Activated naive CD4-positive, alpha-beta T cell treated with Interleukin-2 at 50 U/mL for 16 hours (primary cell): ENCODE measurements at regions not wholly inside any gene's neighbourhood (a gene's known extent, or its start where the extent isn't known, plus 50 kb on each side); places are given as distances from the start of the nearest gene placed in this dataset.
"Not testable (repeated sequence)": the region's sequence is repeated elsewhere in the genome, so short reads cannot be mapped to it uniquely, and the experiment has no call there.

Source experiments
- DNase-seq: peaks from one replicate; pipeline ENCODE4 v3.0.0-alpha.2; 2020

DNA sequence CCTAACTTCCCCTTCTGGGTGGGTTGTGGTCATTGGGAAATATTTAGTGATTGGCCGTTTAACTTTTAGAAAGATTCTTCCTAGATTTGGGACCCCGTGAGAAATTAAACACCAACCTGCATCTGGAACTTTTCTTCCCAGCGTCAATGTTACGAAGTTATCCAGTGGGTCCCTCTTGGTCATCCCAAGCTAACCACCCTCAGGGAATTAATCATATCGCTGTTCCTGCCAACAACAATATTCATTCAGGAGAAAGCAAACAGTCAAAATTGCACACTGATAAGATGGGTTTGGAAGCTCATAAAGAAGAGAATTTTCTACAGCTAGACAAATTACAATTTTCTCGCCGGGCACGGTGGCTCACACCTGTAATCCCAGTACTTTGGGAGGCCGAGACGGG lies 121.2 kb upstream of the STX18 start:
- DNase-seq = no peak

DNA sequence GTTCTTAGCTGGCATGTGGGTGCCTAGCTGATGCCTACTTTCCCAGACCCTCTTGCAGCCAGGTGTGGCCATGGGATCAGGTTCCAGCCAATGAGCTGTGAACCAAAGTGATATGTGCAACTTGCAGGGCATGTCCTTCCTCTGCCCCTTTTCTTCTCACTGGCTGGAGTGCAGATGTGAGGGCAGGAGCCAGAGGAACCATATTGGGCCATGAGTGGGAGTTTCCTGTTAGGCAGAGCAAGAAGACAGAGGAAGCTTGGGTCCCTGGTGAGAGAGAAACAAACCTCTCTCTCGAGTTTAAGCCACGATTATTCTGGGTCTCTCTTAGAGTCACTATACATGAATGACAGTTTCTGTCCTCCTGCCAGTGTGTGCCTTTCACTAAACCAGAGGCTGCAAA lies 120.4 kb upstream of the STX18 start:
- no peak for DNase-seq

DNA sequence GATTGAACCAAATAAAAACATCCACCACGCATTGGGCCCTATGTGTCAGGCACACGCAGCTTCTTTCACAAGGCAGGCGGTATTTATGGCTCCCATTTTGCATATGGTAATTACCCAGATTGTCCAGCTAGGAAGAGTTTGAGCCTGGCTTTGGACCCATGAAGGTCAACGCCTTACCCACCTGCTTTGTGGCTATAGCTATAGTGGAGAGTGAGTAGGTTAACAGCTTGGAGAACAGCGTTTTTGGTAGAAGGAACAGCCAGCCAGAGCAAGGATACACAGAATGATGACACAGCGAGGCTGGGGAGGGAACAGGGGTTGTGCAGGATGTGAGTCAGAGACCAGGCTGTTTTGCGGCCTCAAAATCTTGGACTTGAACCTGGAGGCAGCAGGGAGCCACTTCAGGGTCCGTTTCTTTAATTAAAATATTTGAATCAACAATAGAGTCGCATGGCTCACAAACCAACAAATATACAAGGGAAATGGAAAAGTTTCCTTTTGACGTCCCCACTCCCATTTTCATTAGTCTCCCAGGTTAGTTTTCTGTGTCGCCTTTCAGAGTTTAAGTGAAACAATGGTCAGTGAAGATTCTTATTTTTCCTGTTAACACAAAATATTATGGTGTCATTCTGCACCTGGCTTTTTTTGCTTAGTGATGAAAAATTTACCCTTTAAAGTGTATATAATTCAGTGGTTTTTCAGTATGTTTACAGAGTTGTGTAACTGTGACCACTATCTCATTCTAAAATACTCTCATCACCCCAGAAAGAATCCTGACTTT lies 118.2 kb upstream of the STX18 start:
- DNase-seq = no peak

- DNase-seq = no peak
Observed at GRCh38 chr4:4658052-4658451, 116.2 kb upstream of the STX18 start.

DNA sequence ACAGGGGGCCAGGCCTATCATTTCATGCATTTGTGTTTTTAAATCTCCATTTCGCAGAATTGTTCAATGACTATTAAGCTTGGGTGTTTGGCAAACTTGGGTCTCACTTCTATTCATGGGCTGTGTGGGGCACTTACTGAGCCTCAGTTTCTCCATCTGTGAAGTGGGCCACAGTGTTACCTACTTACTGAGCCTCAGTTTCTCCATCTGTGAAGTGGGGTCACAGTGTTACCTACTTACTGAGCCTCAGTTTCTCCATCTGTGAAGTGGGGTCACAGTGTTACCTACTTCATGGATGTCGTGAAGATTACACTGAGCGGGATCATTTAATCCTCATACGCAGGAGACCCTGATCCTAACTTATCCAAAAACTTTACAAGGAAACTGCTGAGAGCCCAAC lies 115.1 kb upstream of the STX18 start:
- no peak for DNase-seq

GRCh38 chr4:4655901-4656300 lies 114.1 kb upstream of the STX18 start:
- no peak for DNase-seq

DNA sequence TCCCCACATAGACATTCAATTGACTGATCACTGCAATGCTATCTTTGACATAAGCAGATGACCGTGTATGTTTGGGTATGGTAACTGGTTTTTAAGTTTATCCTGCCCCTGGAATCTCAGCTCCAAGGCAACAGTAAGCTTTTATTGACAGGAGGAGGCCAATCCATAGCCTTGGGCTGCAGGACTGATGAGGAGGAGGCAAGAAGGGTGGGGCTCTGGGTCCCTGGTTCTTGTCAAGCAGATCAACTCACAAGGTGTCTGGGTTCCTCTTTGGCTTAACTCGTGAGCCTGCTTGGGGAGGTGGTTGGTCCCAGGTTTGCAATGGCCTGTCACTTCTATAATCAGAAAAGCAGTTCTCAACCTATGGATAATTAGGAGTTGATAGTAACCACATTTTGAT lies 113.2 kb upstream of the STX18 start:
- DNase-seq = no peak

DNA sequence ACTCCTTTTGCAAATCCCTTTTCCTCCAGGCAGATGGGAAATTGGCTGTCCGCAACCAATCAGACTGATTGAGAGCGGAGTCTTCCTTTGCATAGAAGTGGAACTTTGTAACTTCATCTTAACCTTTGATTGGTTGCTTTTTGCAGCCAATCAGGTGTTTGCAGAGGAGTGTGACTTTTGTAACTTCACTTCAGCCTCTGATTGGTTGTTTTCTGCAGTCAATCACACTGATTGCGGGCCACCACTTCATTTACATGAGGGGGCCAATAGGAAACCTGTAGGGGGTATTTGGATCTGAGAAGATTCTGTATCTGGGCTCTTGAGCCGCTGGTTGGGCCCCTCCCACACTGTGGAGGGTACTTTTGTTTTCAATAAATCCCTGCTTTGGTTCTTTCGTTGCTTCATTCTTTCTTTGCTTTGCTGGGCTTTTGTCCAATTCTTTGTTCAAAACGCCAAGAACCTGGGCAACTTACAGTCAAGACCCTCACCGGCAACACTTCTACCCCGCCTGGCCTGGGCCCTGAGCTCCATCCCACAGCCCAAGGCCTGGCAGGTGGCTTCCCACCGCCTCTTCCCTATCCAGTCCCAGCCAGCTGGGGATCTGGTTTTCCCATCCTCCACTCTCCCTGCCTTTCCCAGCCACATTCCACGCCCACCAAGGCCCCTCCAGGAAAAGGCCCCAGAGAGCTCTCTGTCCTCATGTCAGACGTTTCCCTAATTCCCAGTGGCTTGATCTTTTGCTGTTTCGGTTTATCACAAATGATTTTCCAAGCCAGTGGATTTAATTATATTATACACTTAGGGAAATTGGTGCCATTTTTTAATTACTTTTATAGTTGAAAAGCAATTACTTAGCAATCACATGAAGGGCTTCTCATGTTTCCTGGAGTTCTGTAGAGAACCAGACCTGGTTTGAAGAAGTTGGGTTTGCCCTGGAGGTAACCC lies 110.2 kb upstream of the STX18 start:
- no peak for DNase-seq

- no peak for DNase-seq
Observed at GRCh38 chr4:4647041-4647440, 105.2 kb upstream of the STX18 start.

- no peak for DNase-seq
Observed at GRCh38 chr4:4645743-4646142, 103.9 kb upstream of the STX18 start.

DNA sequence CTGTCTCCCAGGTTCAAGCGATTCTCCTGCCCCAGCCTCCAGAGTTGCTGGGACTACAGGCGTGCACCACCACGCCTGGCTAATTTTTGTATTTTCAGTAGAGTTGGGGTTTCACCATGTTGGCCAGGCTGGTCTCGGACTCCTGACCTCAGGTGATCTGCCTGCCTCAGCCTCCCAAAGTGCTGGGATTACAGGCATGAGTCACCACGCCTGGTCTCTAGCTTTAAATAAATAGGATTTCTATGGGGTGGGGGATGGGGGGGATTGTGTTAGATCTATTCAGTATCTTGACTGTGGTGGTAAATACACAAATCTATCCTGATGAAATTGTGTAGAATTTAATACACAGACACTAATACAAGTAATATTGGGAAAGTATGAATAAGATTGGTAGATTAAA lies 102.4 kb upstream of the STX18 start:
- not testable (repeated sequence) for DNase-seq

- not testable (repeated sequence) for DNase-seq
Observed at GRCh38 chr4:4643743-4644142, 101.9 kb upstream of the STX18 start.

DNA sequence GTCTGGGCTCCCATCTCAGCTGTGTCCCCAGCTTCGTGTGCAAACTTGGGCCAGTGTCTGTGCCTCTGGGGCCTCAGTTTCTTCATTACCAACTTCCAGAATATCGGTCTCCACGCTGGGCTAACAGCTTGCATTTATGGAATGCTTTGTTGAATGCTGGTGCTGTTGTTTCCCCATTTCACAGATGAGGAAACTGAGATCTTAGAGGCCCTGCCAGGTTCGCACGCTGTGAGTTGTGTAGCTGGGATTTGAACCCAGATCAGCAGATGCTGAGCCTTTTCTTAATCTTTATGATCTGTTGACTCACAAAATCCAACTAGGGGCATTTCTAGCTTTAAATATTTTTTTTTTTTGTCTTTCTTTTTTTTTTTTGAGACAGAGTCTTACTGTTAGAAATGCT lies 101.5 kb upstream of the STX18 start:
- DNase-seq = no peak

DNA sequence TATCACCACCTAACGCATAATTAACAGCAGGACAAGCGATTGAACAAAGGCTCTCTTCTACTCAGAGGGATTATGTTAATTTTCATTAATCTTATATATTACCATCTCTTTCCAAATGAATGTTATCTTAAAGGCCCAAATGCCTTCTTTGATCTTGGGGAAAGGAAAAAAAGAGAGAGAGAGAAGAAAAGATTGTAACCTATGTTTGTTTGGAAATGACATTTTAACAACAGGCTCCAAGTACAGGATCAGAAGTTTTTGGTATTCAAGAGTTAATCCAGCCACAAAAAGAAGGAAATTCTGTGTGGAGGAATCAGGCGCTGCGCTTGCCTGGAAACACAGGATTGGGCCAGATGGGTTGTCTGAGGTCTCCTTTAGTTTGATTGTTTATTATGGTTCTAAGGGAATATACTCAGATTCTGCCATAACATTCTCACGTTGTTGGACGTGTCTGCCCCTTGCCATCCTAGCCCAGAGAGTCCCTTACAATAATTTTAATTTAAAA lies 100.7 kb upstream of the STX18 start:
- no peak for DNase-seq

DNA sequence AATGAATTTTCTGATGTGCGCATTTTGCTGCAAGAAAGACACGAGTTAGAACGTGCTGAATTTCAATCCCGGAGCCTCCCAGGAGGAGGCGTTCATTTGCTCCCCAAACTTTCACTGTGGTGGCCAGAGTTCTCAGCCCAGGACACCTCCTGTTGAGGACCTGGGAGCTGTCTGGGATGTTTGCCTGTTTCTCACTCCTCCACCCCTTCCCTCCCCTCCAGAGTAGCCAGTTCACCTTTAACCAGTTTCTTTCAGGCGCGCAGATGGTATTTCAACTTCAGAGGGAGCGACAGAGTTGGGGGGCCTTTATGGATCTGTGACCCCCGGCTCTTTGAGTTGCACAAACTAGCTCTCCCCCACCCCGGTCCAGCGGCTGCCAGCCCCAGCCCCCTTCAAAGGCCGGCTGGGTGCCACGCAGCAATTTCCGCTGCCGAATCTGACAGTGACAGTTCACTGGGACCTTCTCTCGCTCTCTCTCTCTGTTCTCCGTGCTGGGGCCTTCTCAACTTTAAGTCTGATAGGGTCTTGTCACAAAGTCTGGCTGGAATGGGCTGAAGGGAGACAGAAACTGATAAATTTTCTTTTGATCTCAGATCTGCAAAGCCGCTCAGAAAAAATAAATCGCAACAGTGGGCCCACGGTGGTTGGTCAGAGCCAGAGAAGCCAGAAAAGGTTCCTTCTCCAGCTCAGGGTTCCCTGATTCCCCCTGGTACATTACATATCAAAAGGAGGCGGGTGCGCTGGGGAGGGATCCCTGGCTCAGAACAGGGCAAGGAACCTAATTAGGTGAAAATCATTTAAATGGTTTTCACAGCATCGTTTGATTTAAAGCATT lies 100.0 kb upstream of the STX18 start:
- DNase-seq = no peak

DNA sequence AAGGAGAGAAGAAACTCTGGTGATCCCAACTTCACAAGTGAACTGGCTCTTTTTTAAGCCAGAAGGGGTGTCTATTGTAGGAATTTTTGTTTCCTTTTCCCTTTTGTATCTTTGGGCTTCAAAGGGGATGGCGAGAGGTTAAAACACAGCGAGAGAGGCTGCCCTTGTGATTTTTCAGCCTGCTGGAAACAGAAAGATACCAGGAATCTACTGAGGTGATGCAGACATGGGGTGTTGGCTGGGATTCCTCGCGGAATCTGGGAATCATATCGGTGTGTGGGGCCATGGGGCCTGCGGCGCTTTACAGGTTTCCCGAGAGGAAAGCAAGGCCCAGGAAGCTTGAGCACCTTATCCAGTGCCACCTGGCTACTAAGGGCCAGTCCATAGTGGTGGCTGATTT lies 99.4 kb upstream of the STX18 start:
- no peak for DNase-seq

DNA sequence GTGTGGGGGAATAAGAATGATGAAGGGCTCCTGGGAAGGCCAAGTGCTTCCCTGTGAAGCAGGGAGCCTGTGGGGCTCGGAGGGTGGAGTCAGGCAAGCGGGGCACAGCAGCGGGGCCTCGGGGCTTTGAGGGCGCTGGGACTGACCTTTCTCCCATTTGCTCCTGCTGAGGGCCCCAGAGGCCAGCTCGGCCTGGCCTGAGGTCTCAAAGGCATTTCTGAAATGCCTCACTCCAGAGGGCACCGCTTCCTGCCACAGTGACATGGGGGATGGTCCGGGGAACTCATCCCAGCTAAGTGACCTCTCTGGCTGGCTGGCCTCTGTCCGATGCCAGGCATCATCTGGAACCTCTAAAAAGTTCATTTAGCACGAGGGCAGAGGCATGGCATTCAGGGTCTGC lies 98.8 kb upstream of the STX18 start:
- DNase-seq = no peak

- no peak for DNase-seq
Observed at GRCh38 chr4:4639370-4639769, 97.5 kb upstream of the STX18 start.

- DNase-seq = no peak
Observed at GRCh38 chr4:4637710-4638109, 95.9 kb upstream of the STX18 start.

GRCh38 chr4:4633431-4633830 lies 91.6 kb upstream of the STX18 start:
- DNase-seq = no peak

DNA sequence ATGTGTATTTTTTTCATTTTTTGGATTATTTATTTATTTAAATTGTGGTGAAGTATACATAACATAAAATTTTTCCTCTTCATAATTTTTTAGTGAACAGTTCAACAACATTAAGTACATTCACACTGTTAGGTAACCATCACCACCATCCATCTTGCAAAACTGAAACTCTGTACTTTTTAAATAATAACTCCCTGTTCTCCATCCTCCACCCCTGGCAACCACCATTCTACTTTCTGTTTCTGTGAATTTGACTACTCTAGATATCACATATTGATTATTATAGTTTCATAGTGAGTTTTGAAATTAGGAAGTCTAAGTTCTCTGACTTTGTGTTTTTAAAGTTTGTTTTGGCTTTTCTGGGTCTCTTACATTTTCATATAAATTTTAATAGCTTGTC lies 89.3 kb upstream of the STX18 start:
- DNase-seq = no peak

GRCh38 chr4:4627906-4628305 lies 86.1 kb upstream of the STX18 start:
- no peak for DNase-seq

- DNase-seq = no peak
Observed at GRCh38 chr4:4627111-4627510, 85.3 kb upstream of the STX18 start.
